Neural progenitor cell (in vitro differentiated cells): ENCODE measurements at regions not wholly inside any gene's neighbourhood (a gene's known extent, or its start where the extent isn't known, plus 50 kb on each side); places are given as distances from the start of the nearest gene placed in this dataset.

Experiments
- EZH2 ChIP-seq: fragments of 200-600 bp; sonication (generic); IDR thresholded peaks from 2 replicates; pipeline ENCODE4 v1.6.1; 2017; ENCODE audit warnings: antibody characterized with exemption, mild to moderate bottlenecking, moderate library complexity
- EZH2phosphoT487 ChIP-seq: fragments of 200-600 bp; sonication (generic); IDR thresholded peaks from 2 replicates; pipeline ENCODE4 v1.6.1; 2017; ENCODE audit warnings: antibody characterized with exemption
- TF ChIP-seq, protein P1 (sequence below): fragments of 200-600 bp; sonication (generic); IDR thresholded peaks from 2 replicates; pipeline ENCODE4 v1.5.1; 2017; ENCODE audit warnings: antibody characterized with exemption, mild to moderate bottlenecking

- TF ChIP-seq, protein P1, sequence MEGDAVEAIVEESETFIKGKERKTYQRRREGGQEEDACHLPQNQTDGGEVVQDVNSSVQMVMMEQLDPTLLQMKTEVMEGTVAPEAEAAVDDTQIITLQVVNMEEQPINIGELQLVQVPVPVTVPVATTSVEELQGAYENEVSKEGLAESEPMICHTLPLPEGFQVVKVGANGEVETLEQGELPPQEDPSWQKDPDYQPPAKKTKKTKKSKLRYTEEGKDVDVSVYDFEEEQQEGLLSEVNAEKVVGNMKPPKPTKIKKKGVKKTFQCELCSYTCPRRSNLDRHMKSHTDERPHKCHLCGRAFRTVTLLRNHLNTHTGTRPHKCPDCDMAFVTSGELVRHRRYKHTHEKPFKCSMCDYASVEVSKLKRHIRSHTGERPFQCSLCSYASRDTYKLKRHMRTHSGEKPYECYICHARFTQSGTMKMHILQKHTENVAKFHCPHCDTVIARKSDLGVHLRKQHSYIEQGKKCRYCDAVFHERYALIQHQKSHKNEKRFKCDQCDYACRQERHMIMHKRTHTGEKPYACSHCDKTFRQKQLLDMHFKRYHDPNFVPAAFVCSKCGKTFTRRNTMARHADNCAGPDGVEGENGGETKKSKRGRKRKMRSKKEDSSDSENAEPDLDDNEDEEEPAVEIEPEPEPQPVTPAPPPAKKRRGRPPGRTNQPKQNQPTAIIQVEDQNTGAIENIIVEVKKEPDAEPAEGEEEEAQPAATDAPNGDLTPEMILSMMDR = no peak
- TF ChIP-seq EZH2phosphoT487 (no peak), EZH2 (no peak)
Observed at GRCh38 chrX:1011691-1012283, 200.7 kb downstream of the CRLF2 start.
